ENCODE measurements at regions not wholly inside any gene's neighbourhood (a gene's known extent, or its start where the extent isn't known, plus 50 kb on each side); places are given as distances from the start of the nearest gene placed in this dataset.

DNA sequence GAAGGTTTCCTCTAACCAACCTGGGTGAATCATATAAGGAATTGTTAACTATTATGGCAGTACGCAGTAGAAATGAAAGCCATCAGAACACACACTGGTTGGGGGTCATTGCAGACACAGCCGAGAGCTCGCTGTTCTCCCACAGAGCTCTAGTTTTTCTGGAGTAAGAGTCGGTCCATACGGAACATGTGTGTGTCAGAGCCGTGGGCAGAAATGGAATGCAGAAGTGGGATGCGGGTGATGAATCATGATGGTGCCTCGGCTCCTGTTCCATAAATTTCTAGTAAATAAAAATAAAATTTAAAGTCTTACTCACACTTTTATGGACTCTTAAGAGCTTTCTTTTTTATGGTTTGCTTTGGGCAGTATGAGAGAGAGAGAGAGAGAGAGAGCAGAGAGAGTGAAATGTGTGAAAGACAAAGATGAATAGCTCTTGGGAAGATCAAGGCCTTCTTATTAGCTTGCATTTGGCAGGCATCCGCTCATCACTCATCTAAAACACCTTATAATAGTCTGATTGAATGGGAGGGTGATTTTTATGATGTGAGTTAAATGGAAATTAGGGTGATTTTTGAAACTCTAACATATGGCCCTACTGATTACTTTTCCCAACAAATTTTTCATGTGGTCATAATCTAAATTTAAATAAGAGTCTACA lies 98.8 kb upstream of the PFKP start:
- in situ Hi-C loops (cut with HindIII; ENCODE audit: low pct_ligation_motif_present, low sequenced_read_pairs) = no loop called here
- TF ChIP-seq CTCF (IDR thresholded peaks at IDR 0.05; ENCODE audit: low read depth, low read length, missing control alignments) = no peak
- Histone ChIP-seq H3K36me3 (replicated peaks) (no peaks in the 10 kb centered on the region), H3K27me3 (replicated peaks) (no peaks in the 10 kb centered on the region), H3K4me3 (ENCODE audit: low read depth, low read length) (no peak overlapping the region), H3K27ac (no peak overlapping the region)
- peak; percentile 32 for DNase-seq

- no peaks in the 10 kb centered on the region for H3K36me3 ChIP-seq (replicated peaks)
- no peak overlapping the region for H3K4me3 ChIP-seq (ENCODE audit: low read depth, low read length)
- no peak for DNase-seq
- in situ Hi-C loops (cut with HindIII; ENCODE audit: low pct_ligation_motif_present, low sequenced_read_pairs) = no loop called here
- H3K27ac ChIP-seq = no peak overlapping the region
- no peak for TF ChIP-seq CTCF (IDR thresholded peaks at IDR 0.05; ENCODE audit: low read depth, low read length, missing control alignments)
- H3K27me3 ChIP-seq (replicated peaks) = no peaks in the 10 kb centered on the region
Observed at GRCh38 chr10:2966134-2966533, 101.2 kb upstream of the PFKP start.

DNA sequence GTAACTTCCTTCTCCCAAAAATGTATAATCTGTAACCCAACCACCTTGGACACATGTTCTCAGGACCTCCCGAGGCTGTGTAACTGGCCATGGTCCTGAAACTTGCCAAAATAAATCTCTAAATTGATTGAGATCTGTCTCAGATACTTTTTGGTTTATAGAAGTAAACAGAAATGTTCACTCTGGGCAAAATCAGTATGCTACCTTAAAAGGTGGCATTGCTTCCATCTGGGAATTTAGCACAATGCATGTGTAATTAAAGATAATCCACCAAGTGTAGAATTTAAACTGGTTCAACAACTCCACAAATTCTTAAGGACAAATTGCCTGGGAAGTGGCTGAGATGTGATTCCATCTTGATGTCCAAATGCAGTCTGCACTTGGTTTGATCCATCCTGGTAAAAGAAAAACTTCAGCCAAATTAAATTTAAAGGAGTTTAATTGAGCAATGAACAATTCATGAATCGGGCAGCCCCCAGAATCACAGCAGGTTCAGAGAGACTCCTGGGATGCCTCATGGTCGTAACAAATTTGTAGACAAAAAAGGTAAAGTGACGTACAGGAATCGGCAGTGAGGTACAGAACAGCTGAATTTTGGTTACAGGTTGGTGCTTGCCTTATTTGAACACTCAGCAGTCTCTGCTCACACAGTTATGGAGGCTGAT lies 102.6 kb upstream of the PFKP start:
- DNase-seq = no peak
- Histone ChIP-seq H3K4me3 (ENCODE audit: low read depth, low read length) (no peak overlapping the region), H3K27me3 (replicated peaks) (no peaks in the 10 kb centered on the region), H3K36me3 (replicated peaks) (no peaks in the 10 kb centered on the region), H3K27ac (no peak overlapping the region)
- TF ChIP-seq CTCF (IDR thresholded peaks at IDR 0.05; ENCODE audit: low read depth, low read length, missing control alignments) = no peak
- in situ Hi-C loops (cut with HindIII; ENCODE audit: low pct_ligation_motif_present, low sequenced_read_pairs) = no loop called here

GRCh38 chr10:2963889-2964631 lies 103.3 kb upstream of the PFKP start:
- Histone ChIP-seq H3K27ac (no peak overlapping the region), H3K4me3 (ENCODE audit: low read depth, low read length) (no peak overlapping the region), H3K27me3 (replicated peaks) (no peaks in the 10 kb centered on the region), H3K36me3 (replicated peaks) (no peaks in the 10 kb centered on the region)
- DNase-seq = no peak
- TF ChIP-seq CTCF (IDR thresholded peaks at IDR 0.05; ENCODE audit: low read depth, low read length, missing control alignments) = no peak
- in situ Hi-C loops (cut with HindIII; ENCODE audit: low pct_ligation_motif_present, low sequenced_read_pairs) = no loop called here

- no peak overlapping the region for H3K4me3 ChIP-seq (ENCODE audit: low read depth, low read length)
- in situ Hi-C loops (cut with HindIII; ENCODE audit: low pct_ligation_motif_present, low sequenced_read_pairs) = no loop called here
Observed at GRCh38 chr10:2962194-2962593, 105.2 kb upstream of the PFKP start.

More at GRCh38 chr10:2962194-2962593, 105.2 kb upstream of the PFKP start:
- DNase-seq = no peak
- no peaks in the 10 kb centered on the region for H3K36me3 ChIP-seq (replicated peaks)
- H3K27ac ChIP-seq = no peak overlapping the region
- H3K27me3 ChIP-seq (replicated peaks) = no peaks in the 10 kb centered on the region
- TF ChIP-seq CTCF (IDR thresholded peaks at IDR 0.05; ENCODE audit: low read depth, low read length, missing control alignments) = no peak

Data from brain microvascular endothelial cell (primary cell).